ENCODE measurements at regions not wholly inside any gene's neighbourhood (a gene's known extent, or its start where the extent isn't known, plus 50 kb on each side); places are given as distances from the start of the nearest gene placed in this dataset.

DNA sequence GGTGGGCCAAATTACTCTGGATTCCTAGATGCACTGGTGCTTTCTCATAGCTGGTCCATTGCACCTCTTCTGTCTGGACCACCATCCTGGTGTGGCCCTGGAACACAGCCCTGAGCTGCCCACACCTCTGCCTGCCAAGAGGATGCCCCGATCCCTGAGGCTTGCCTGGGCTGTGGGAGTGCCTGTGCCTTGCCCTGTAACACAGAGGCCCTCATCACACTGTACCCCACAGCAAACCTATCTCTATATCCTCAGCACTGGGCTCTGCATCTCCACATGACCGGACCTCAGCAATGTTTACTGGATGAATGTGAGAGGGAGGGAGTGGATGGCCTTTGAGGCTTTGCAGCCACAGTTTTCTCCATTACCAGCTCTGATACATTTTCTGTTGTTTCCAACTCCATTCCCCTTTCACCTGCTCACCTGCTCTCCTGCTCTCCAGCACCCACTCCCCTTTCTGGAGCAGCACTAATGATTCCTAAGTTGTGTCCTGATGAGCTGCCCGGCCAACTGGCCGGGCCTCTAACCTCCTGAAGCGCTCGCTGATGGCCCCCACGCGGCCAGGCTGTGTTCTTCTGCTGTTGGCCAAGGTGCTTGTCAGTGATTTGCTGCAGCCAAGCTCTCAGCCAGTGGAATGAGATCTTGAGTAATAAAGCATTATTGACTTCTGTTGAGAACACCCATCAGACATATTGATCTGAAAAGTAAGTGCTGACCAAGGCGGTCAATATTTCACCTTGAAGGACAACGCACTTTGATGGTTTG, 232.6 kb downstream of the TEX29 start:
- no peaks in the 10 kb centered on the region for H3K9me3 ChIP-seq (ENCODE audit: insufficient read depth, low read depth, low read length)
- no peak overlapping the region for H3K9ac ChIP-seq (ENCODE audit: low read depth, low read length)
- H3K27me3 ChIP-seq (ENCODE audit: insufficient read depth, low read length) = no peaks in the 10 kb centered on the region
- H3K4me1 ChIP-seq (ENCODE audit: insufficient read depth, low read length) = no peaks in the 10 kb centered on the region
- no peak overlapping the region for H3K27ac ChIP-seq (ENCODE audit: low read length)
- H3K36me3 ChIP-seq (ENCODE audit: insufficient read depth, low read depth, low read length) = no peaks in the 10 kb centered on the region
- no peak overlapping the region for H3K4me3 ChIP-seq (ENCODE audit: low read length)

DNA sequence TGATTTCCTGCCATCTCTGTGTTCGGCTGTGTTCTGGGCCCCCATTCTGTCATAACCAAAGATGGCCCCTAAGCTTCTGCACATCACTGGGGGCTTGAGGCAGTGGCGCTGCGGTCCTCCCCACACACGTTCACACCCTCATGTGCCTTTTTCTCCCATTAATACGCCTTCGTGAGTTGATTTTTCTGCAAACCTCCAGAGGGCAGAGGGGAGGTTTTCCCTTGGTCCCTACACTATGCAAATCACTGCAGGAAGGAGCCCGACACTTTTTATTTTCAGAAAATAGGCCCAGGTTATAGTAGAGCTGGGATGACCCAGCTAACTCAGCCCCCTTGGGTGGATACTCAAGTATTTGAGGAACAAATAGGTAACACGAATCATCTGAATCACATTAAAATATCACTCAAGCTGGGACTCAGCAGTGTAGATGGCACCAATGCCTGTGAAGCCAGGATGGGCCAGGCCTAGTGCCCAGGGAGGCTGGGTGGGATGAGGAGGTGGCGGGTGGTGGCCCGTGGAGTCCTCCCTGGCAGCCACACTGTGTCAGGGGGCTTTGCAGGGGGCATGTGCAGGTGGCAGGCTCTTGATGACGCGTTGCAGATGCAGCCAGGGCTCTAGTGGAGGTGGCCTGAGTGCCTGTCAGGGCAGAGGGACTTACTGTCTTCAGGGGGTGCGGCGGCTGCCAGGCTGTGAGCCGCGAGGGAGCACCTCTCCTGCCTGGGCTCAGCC, 234.3 kb downstream of the TEX29 start:
- no peak overlapping the region for H3K9ac ChIP-seq (ENCODE audit: low read depth, low read length)
- H3K9me3 ChIP-seq (ENCODE audit: insufficient read depth, low read depth, low read length) = no peaks in the 10 kb centered on the region
- H3K4me1 ChIP-seq (ENCODE audit: insufficient read depth, low read length) = no peaks in the 10 kb centered on the region
- H3K27me3 ChIP-seq (ENCODE audit: insufficient read depth, low read length) = no peaks in the 10 kb centered on the region
- H3K36me3 ChIP-seq (ENCODE audit: insufficient read depth, low read depth, low read length) = no peaks in the 10 kb centered on the region
- H3K27ac ChIP-seq (ENCODE audit: low read length) = no peak overlapping the region
- no peak overlapping the region for H3K4me3 ChIP-seq (ENCODE audit: low read length)

GRCh38 chr13:111555268-111555808, 234.9 kb downstream of the TEX29 start:
- H3K4me1 ChIP-seq (ENCODE audit: insufficient read depth, low read length) = peaks cover 3% of the 10 kb centered on the region; the same call in 1 of the 2 replicates
- no peaks in the 10 kb centered on the region for H3K27me3 ChIP-seq (ENCODE audit: insufficient read depth, low read length)
- H3K27ac ChIP-seq (ENCODE audit: low read length) = no peak overlapping the region
- no peaks in the 10 kb centered on the region for H3K9me3 ChIP-seq (ENCODE audit: insufficient read depth, low read depth, low read length)
- no peak overlapping the region for H3K9ac ChIP-seq (ENCODE audit: low read depth, low read length)
- no peak overlapping the region for H3K4me3 ChIP-seq (ENCODE audit: low read length)
- no peaks in the 10 kb centered on the region for H3K36me3 ChIP-seq (ENCODE audit: insufficient read depth, low read depth, low read length)

GRCh38 chr13:111555903-111556302, 235.5 kb downstream of the TEX29 start:
- Histone ChIP-seq H3K27me3 (ENCODE audit: insufficient read depth, low read length) (no peaks in the 10 kb centered on the region), H3K27ac (ENCODE audit: low read length) (no peak overlapping the region), H3K4me1 (ENCODE audit: insufficient read depth, low read length) (peaks cover 3% of the 10 kb centered on the region; the same call in 1 of the 2 replicates)

GRCh38 chr13:111556496-111556895, 236.1 kb downstream of the TEX29 start:
- no peak overlapping the region for H3K4me3 ChIP-seq (ENCODE audit: low read length)
- no peaks in the 10 kb centered on the region for H3K9me3 ChIP-seq (ENCODE audit: insufficient read depth, low read depth, low read length)
- peaks cover 3% of the 10 kb centered on the region; the same call in 1 of the 2 replicates for H3K4me1 ChIP-seq (ENCODE audit: insufficient read depth, low read length)
- H3K36me3 ChIP-seq (ENCODE audit: insufficient read depth, low read depth, low read length) = no peaks in the 10 kb centered on the region
- no peak overlapping the region for H3K9ac ChIP-seq (ENCODE audit: low read depth, low read length)
- no peaks in the 10 kb centered on the region for H3K27me3 ChIP-seq (ENCODE audit: insufficient read depth, low read length)
- no peak overlapping the region for H3K27ac ChIP-seq (ENCODE audit: low read length)

More at GRCh38 chr13:111555903-111556302, 235.5 kb downstream of the TEX29 start:
- no peak overlapping the region for H3K9ac ChIP-seq (ENCODE audit: low read depth, low read length)
- H3K36me3 ChIP-seq (ENCODE audit: insufficient read depth, low read depth, low read length) = no peaks in the 10 kb centered on the region
- no peaks in the 10 kb centered on the region for H3K9me3 ChIP-seq (ENCODE audit: insufficient read depth, low read depth, low read length)
- H3K4me3 ChIP-seq (ENCODE audit: low read length) = no peak overlapping the region

DNA sequence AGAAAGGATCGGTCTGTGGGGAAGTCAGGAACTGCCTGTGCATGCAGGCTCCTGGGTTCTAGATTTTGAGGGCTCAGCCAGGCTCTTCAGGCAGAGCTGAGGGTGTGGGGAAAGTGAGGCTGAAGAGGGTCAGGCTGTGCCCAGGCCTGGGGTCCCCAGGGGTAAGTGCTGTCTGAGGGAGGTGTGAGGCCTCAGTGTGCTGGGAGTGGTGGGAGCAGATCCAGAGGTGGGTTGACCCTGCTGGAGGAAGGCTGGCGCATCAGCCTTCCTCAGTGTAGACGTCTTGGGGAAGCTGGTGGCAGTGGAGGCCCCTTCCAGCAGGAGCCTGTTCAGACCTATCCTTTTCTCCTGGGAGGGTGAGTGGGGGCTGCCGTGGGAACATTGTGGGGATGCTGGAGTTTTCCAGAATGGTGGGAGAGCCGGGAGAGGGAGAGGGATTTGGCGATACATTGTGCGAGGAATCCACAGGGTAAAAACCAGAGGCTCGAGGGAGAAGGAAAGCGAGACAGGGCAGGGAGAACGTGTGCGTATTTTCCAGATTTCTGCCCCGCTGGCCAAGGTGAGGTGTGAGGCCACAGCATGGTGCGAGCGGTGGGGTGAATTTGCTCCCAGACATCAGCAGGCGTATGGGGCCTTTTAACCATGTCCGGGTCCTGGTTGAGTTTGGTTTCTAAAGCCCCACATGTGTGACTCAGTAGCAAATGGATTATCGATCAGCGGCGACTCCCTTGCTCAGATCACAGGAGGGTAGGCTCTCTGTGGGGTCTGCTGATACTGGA, 237.7 kb downstream of the TEX29 start:
- Histone ChIP-seq H3K9me3 (ENCODE audit: insufficient read depth, low read depth, low read length) (no peaks in the 10 kb centered on the region), H3K27me3 (ENCODE audit: insufficient read depth, low read length) (no peaks in the 10 kb centered on the region), H3K9ac (ENCODE audit: low read depth, low read length) (no peak overlapping the region), H3K4me1 (ENCODE audit: insufficient read depth, low read length) (peaks cover 3% of the 10 kb centered on the region; the same call in 1 of the 2 replicates), H3K27ac (ENCODE audit: low read length) (no peak overlapping the region), H3K36me3 (ENCODE audit: insufficient read depth, low read depth, low read length) (no peaks in the 10 kb centered on the region), H3K4me3 (ENCODE audit: low read length) (no peak overlapping the region)

- Histone ChIP-seq H3K36me3 (ENCODE audit: insufficient read depth, low read depth, low read length) (no peaks in the 10 kb centered on the region), H3K4me1 (ENCODE audit: insufficient read depth, low read length) (peaks cover 3% of the 10 kb centered on the region; the same call in 1 of the 2 replicates), H3K27ac (ENCODE audit: low read length) (no peak overlapping the region), H3K4me3 (ENCODE audit: low read length) (no peak overlapping the region), H3K9ac (ENCODE audit: low read depth, low read length) (no peak overlapping the region), H3K9me3 (ENCODE audit: insufficient read depth, low read depth, low read length) (no peaks in the 10 kb centered on the region), H3K27me3 (ENCODE audit: insufficient read depth, low read length) (no peaks in the 10 kb centered on the region)
Measured at GRCh38 chr13:111558700-111559088, 238.3 kb downstream of the TEX29 start.

DNA sequence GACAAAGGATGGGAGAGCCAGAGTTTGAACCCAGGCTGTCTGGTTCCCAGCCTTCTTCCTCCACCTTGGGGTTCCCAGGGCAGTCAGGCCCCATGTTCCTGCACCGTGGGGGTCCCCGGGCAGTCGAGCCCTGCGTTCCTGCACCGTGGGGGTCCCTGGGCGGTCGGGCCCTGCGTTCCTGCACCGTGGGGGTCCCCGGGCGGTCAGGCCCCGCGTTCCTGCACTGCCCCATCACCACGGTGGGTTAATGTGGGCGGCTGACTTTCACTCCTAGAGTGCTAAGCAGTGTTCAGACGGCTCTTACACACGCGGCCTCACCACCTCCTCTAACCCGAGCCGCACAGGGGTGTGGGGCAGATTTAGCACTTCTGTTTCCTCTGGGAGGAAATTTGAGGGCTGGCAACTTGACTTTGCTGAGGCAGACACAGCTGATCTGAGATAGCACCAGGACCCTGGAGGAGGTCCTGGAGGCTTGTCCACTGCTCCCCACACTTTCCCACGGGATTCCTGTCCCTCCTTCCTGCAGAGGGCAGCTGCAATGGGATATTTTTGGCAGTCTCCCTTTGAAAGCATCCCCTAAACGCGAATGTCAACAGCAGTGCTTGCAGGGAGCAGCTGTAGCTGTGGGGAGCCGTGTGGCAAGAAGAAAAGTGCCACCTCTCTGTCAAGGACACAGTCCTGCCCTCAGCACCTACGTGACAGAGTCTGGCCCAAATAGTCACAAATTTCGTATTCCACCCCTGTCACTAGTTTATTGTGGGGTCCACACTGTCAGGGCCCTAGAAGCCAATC, 239.4 kb downstream of the TEX29 start:
- no peaks in the 10 kb centered on the region for H3K27me3 ChIP-seq (ENCODE audit: insufficient read depth, low read length)
- peaks cover 3% of the 10 kb centered on the region; the same call in 1 of the 2 replicates for H3K4me1 ChIP-seq (ENCODE audit: insufficient read depth, low read length)
- no peaks in the 10 kb centered on the region for H3K36me3 ChIP-seq (ENCODE audit: insufficient read depth, low read depth, low read length)
- no peak overlapping the region for H3K27ac ChIP-seq (ENCODE audit: low read length)
- no peak overlapping the region for H3K9ac ChIP-seq (ENCODE audit: low read depth, low read length)
- H3K4me3 ChIP-seq (ENCODE audit: low read length) = no peak overlapping the region
- H3K9me3 ChIP-seq (ENCODE audit: insufficient read depth, low read depth, low read length) = no peaks in the 10 kb centered on the region

GRCh38 chr13:111561091-111561781, 240.8 kb downstream of the TEX29 start:
- H3K27ac ChIP-seq (ENCODE audit: low read length) = no peak overlapping the region
- H3K9ac ChIP-seq (ENCODE audit: low read depth, low read length) = no peak overlapping the region
- H3K27me3 ChIP-seq (ENCODE audit: insufficient read depth, low read length) = no peaks in the 10 kb centered on the region
- no peak overlapping the region for H3K4me3 ChIP-seq (ENCODE audit: low read length)
- H3K36me3 ChIP-seq (ENCODE audit: insufficient read depth, low read depth, low read length) = no peaks in the 10 kb centered on the region
- peaks cover 3% of the 10 kb centered on the region; the same call in 1 of the 2 replicates for H3K4me1 ChIP-seq (ENCODE audit: insufficient read depth, low read length)
- H3K9me3 ChIP-seq (ENCODE audit: insufficient read depth, low read depth, low read length) = no peaks in the 10 kb centered on the region

- H3K4me3 ChIP-seq (ENCODE audit: low read length) = no peak overlapping the region
- H3K4me1 ChIP-seq (ENCODE audit: insufficient read depth, low read length) = peaks cover 3% of the 10 kb centered on the region; the same call in 1 of the 2 replicates
- H3K9ac ChIP-seq (ENCODE audit: low read depth, low read length) = no peak overlapping the region
- H3K27ac ChIP-seq (ENCODE audit: low read length) = no peak overlapping the region
- no peaks in the 10 kb centered on the region for H3K36me3 ChIP-seq (ENCODE audit: insufficient read depth, low read depth, low read length)
- no peaks in the 10 kb centered on the region for H3K27me3 ChIP-seq (ENCODE audit: insufficient read depth, low read length)
- no peaks in the 10 kb centered on the region for H3K9me3 ChIP-seq (ENCODE audit: insufficient read depth, low read depth, low read length)
Measured at GRCh38 chr13:111562716-111563115, 242.3 kb downstream of the TEX29 start.
